Spleen (tissue), 11 donors: ENCODE measurements at regions not wholly inside any gene's neighbourhood (a gene's known extent, or its start where the extent isn't known, plus 50 kb on each side); places are given as distances from the start of the nearest gene placed in this dataset.

Experiments
- DNase-seq: peaks from one replicate; pipeline ENCODE4 v3.0.0-alpha.2; 2020
- H3K27ac ChIP-seq, 8 donors: fragments of 200-600 bp; sonication (generic) in 7 of 8; 1 replicate in 4 of 8; 2 replicates in 4 of 8; pipeline versions ENCODE4 v1.5.0 to v1.8.0; 2016 to 2021; ENCODE audit warnings: inconsistent platforms in 4 of 8, mild to moderate bottlenecking in 4 of 8, moderate library complexity in 1 of 8
- H3K27me3 ChIP-seq, 7 donors: fragments of 200-600 bp; sonication (generic) in 6 of 7; replicated peaks in 1 of 7; 1 replicate in 4 of 7; 2 replicates in 3 of 7; pipeline versions ENCODE4 v1.5.0 to v1.8.0; 2016 to 2021; ENCODE audit warnings: inconsistent platforms in 3 of 7, mild to moderate bottlenecking in 1 of 7
- H3K36me3 ChIP-seq, 6 donors: fragments of 200-600 bp; sonication (generic) in 5 of 6; 1 replicate in 4 of 6; 2 replicates in 2 of 6; pipeline versions ENCODE4 v1.5.0 to v1.8.0; 2016 to 2021; ENCODE audit warnings: inconsistent platforms in 2 of 6
- H3K4me1 ChIP-seq, 6 donors: fragments of 200-600 bp; sonication (generic) in 5 of 6; 1 replicate in 3 of 6; 2 replicates in 3 of 6; pipeline versions ENCODE4 v1.5.0 to v1.8.0; 2016 to 2021; ENCODE audit warnings: inconsistent platforms in 3 of 6
- H3K4me3 ChIP-seq, 8 donors: fragments of 200-600 bp; sonication (generic) in 7 of 8; 1 replicate in 4 of 8; 2 replicates in 4 of 8; pipeline versions ENCODE4 v1.5.0 to v1.8.0; 2016 to 2021; ENCODE audit warnings: inconsistent platforms in 4 of 8, mild to moderate bottlenecking in 4 of 8, moderate library complexity in 2 of 8
- H3K9me3 ChIP-seq, 8 donors: fragments of 200-600 bp; sonication (generic) in 7 of 8; 1 replicate in 4 of 8; 2 replicates in 4 of 8; pipeline versions ENCODE4 v1.5.0 to v1.8.0; 2016 to 2021; ENCODE audit warnings: inconsistent platforms in 4 of 8
- POLR2A ChIP-seq, 3 donors: fragments of 450-650 bp; IDR thresholded peaks; one replicate each; pipeline ENCODE4 v1.5.1; 2017; ENCODE audit warnings: antibody characterized with exemption in 3 of 3, mild to moderate bottlenecking in 1 of 3
- POLR2AphosphoS5 ChIP-seq, 3 donors: sonication (generic); formaldehyde crosslinking; IDR thresholded peaks; one replicate each; pipeline ENCODE4 v1.5.1; 2017; ENCODE audit warnings: antibody characterized with exemption in 3 of 3
- WGBS, 5 donors: extraction: QIAGEN DNeasy Blood & Tissue Kit in 3 of 5; methylation state at CpG; one replicate each; pipeline versions ENCODE4 v1.1.5 to v1.1.7; 2013 to 2018; 5-methylcytosine and 5-hydroxymethylcytosine counted together
- intact Hi-C: fragments of 100-400 bp; cut with DNase I; formaldehyde crosslinking; loops from one replicate; pipeline ENCODE4 v1.15.0; 2023; ENCODE audit warnings: low total_unique reads
- TF ChIP-seq, protein P1 (sequence below), 11 experiments: fragments of 200-600 bp in 7 of 11; fragments of 450-650 bp in 4 of 11; sonication (generic) in 4 of 11; IDR thresholded peaks in 8 of 11; conservative IDR thresholded peaks in 3 of 11; 1 replicate in 7 of 11; 2 replicates in 4 of 11; pipeline versions ENCODE4 v1.4.0 to v1.8.0; 2016 to 2021; ENCODE audit warnings: antibody characterized with exemption in 11 of 11, inconsistent platforms in 4 of 11, mild to moderate bottlenecking in 1 of 11
- donor health status: healthy with polysubstance abuse.
- donor health status: DM: no; HTN: no; CAD: no; lungs with moderate emphysema.
- donor health status: DM: no; HTN: no; CAD: no.
- donor health status: Bipolar disorder and iron deficiency.
- donor health status: healthy.
- donor health status: DM: no; HTN: no; CAD: no.
- donor health status: DM: yes; HTN: yes; CAD: no.

DNA sequence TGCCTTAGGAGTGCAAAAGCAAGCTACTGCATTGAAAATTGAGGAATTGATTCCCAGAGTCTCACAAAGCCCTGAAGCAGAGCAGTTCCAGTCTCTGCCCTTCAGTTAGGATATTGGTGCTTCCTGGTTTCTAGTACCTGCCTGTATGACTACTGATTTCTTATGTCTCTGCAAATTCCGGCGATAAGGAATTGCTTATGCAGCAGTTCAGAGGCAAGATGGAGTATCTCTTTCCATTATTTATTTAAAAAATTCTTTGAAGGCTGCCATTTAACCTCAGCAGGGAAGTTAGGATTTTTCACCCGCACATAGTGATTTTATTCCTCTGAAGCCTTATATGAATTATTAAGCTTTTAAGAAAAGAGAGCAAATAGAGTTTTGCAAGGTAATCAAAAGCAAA lies 184.9 kb upstream of the SSTR1 start:
- H3K4me3 ChIP-seq = no peak overlapping the region
- no peak for DNase-seq
- H3K36me3 ChIP-seq = no peaks in the 10 kb centered on the region
- TF ChIP-seq POLR2A (IDR thresholded peaks at IDR 0.05) = no peak
- no peaks in the 10 kb centered on the region for H3K27me3 ChIP-seq
- peaks cover 0 to 33% (median 22%) of the 10 kb centered on the region in 8 donors for H3K9me3 ChIP-seq
- H3K4me1 ChIP-seq = no peaks in the 10 kb centered on the region
- H3K27ac ChIP-seq = no peak overlapping the region
- WGBS, 5 donors = 57 to 83% (median 64%) methylated on average over 3 of the region's 3 CpGs
- intact Hi-C loops = no loop called here

DNA sequence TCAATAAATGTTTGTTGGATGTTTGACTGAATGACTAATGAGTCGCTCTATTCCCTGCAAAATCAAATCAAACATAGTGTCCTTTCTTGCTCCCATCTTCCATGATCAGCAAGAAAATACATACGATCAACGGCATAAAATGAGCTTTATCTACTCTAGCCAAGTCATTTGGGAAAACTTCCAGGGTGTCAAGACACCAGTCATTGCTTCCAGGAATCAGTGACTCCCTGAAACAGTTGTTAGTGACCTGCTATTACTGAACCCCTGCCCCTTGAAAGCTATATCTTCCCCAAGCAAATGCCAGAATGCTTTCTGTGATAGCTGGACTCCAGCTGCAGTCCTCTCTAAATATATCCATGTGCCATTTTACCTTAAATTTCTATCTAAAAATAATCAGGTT lies 169.5 kb upstream of the SSTR1 start:
- no peak for TF ChIP-seq POLR2A (IDR thresholded peaks at IDR 0.05)
- TF ChIP-seq POLR2AphosphoS5 (IDR thresholded peaks at IDR 0.05) = no peak
- 84 to 89% (median 86%) methylated on average over 3 of the region's 3 CpGs for WGBS, 5 donors
- H3K27me3 ChIP-seq = no peaks in the 10 kb centered on the region
- no peaks in the 10 kb centered on the region for H3K4me1 ChIP-seq
- no peaks in the 10 kb centered on the region for H3K36me3 ChIP-seq
- no peak overlapping the region for H3K4me3 ChIP-seq
- intact Hi-C loops = no loop called here
- no peaks in the 10 kb centered on the region for H3K9me3 ChIP-seq
- no peak for DNase-seq
- H3K27ac ChIP-seq = no peak overlapping the region

GRCh38 chr14:38038986-38039385 lies 168.7 kb upstream of the SSTR1 start:
- no peak overlapping the region for H3K4me3 ChIP-seq
- no peak overlapping the region for H3K27ac ChIP-seq
- H3K4me1 ChIP-seq = no peaks in the 10 kb centered on the region
- H3K36me3 ChIP-seq = no peaks in the 10 kb centered on the region
- intact Hi-C loops = no loop called here
- no peaks in the 10 kb centered on the region for H3K27me3 ChIP-seq
- TF ChIP-seq POLR2AphosphoS5 (IDR thresholded peaks at IDR 0.05) (no peak), POLR2A (IDR thresholded peaks at IDR 0.05) (no peak)
- TF ChIP-seq, protein P1, sequence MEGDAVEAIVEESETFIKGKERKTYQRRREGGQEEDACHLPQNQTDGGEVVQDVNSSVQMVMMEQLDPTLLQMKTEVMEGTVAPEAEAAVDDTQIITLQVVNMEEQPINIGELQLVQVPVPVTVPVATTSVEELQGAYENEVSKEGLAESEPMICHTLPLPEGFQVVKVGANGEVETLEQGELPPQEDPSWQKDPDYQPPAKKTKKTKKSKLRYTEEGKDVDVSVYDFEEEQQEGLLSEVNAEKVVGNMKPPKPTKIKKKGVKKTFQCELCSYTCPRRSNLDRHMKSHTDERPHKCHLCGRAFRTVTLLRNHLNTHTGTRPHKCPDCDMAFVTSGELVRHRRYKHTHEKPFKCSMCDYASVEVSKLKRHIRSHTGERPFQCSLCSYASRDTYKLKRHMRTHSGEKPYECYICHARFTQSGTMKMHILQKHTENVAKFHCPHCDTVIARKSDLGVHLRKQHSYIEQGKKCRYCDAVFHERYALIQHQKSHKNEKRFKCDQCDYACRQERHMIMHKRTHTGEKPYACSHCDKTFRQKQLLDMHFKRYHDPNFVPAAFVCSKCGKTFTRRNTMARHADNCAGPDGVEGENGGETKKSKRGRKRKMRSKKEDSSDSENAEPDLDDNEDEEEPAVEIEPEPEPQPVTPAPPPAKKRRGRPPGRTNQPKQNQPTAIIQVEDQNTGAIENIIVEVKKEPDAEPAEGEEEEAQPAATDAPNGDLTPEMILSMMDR (IDR thresholded peaks at IDR 0.05 in 8 of 11, conservative IDR thresholded peaks at IDR 0.05 in 3 of 11) = no peak
- DNase-seq = no peak
- WGBS, 5 donors = 61 to 76% (median 67%) methylated on average over 5 of the region's 5 CpGs
- no peaks in the 10 kb centered on the region for H3K9me3 ChIP-seq

GRCh38 chr14:38039496-38039895 lies 168.2 kb upstream of the SSTR1 start:
- Histone ChIP-seq H3K4me3 (no peak overlapping the region), H3K9me3 (no peaks in the 10 kb centered on the region), H3K27me3 (no peaks in the 10 kb centered on the region), H3K4me1 (no peaks in the 10 kb centered on the region), H3K27ac (no peak overlapping the region), H3K36me3 (no peaks in the 10 kb centered on the region)
- TF ChIP-seq, protein P1 (IDR thresholded peaks at IDR 0.05 in 8 of 11, conservative IDR thresholded peaks at IDR 0.05 in 3 of 11) = no peak
- no peak for TF ChIP-seq POLR2A (IDR thresholded peaks at IDR 0.05)
- TF ChIP-seq POLR2AphosphoS5 (IDR thresholded peaks at IDR 0.05) = no peak
- 47 to 71% (median 63%) methylated on average over 2 of the region's 2 CpGs for WGBS, 5 donors
- intact Hi-C loops = no loop called here
- DNase-seq = no peak

DNA sequence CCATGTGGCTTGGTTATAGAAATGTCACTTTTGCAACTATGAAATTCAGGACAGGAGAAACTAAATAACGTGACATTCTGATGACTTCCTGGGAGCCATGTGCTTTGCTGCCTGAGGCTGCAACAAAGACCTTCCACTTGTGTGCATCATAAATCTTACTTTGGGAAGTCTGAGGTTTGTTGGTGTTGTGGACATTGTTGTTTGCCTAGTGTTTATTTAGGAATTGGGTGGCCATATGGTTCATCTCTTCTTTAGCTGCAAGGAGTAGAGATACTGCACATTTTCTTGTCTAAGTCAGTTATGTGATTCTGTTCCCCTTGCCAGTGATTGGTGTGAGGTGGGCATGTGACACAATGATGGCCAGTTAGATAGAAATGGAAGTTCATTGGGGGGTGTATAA lies 167.3 kb upstream of the SSTR1 start:
- Histone ChIP-seq H3K4me1 (no peaks in the 10 kb centered on the region), H3K27me3 (no peaks in the 10 kb centered on the region), H3K9me3 (no peaks in the 10 kb centered on the region), H3K36me3 (no peaks in the 10 kb centered on the region), H3K4me3 (no peak overlapping the region), H3K27ac (no peak overlapping the region)
- WGBS, 5 donors = 65 to 88% (median 76%) methylated on average over 1 of the region's 1 CpG
- no peak for DNase-seq
- no peak for TF ChIP-seq POLR2AphosphoS5 (IDR thresholded peaks at IDR 0.05)
- TF ChIP-seq, protein P1 (IDR thresholded peaks at IDR 0.05 in 8 of 11, conservative IDR thresholded peaks at IDR 0.05 in 3 of 11) = no peak
- no peak for TF ChIP-seq POLR2A (IDR thresholded peaks at IDR 0.05)
- intact Hi-C loops = no loop called here
